ENCODE measurements at regions not wholly inside any gene's neighbourhood (a gene's known extent, or its start where the extent isn't known, plus 50 kb on each side); places are given as distances from the start of the nearest gene placed in this dataset.
"Not testable (repeated sequence)": the region's sequence is repeated elsewhere in the genome, so short reads cannot be mapped to it uniquely, and the experiment has no call there.

DNA sequence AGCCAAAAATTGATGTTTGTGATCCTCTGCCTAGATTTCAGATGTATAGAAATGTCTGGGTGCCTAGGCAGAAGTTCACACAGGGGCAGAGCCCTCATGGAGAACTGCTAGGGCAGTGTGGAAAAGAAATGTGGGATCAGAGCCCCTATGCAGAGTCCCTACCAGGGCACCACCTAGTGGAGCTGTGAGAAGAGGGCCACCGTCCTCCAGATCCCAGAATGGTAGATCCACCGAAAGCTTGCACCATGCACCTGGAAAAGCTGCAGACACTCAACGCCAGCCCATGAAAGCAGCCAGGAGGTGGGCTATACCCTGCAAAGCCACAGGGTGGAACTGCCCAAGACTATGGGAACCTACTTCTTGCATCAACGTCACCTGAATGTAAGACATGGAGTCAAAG lies 292.9 kb downstream of the PRDM9 start:
- TF ChIP-seq, protein P1, sequence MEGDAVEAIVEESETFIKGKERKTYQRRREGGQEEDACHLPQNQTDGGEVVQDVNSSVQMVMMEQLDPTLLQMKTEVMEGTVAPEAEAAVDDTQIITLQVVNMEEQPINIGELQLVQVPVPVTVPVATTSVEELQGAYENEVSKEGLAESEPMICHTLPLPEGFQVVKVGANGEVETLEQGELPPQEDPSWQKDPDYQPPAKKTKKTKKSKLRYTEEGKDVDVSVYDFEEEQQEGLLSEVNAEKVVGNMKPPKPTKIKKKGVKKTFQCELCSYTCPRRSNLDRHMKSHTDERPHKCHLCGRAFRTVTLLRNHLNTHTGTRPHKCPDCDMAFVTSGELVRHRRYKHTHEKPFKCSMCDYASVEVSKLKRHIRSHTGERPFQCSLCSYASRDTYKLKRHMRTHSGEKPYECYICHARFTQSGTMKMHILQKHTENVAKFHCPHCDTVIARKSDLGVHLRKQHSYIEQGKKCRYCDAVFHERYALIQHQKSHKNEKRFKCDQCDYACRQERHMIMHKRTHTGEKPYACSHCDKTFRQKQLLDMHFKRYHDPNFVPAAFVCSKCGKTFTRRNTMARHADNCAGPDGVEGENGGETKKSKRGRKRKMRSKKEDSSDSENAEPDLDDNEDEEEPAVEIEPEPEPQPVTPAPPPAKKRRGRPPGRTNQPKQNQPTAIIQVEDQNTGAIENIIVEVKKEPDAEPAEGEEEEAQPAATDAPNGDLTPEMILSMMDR (conservative IDR thresholded peaks at IDR 0.05; ENCODE audit: low read length) = not testable (repeated sequence)
- not testable (repeated sequence) for TF ChIP-seq EZH2phosphoT487 (IDR thresholded peaks at IDR 0.05; ENCODE audit: borderline replicate concordance)

Measured in Loucy (cell line).